CD4-positive, CD25-positive, alpha-beta regulatory T cell (primary cell): ENCODE measurements at regions not wholly inside any gene's neighbourhood (a gene's known extent, or its start where the extent isn't known, plus 50 kb on each side); places are given as distances from the start of the nearest gene placed in this dataset.
"Not testable (repeated sequence)": the region's sequence is repeated elsewhere in the genome, so short reads cannot be mapped to it uniquely, and the experiment has no call there.

Experiments
- ATAC-seq, 2 donors: fragments of 150-1000 bp; cut with Tn5 transposase; one replicate each; pipeline ENCODE4 v1.10.0; 2021; ENCODE audit warnings: low read depth in 2 of 2, moderate number of reproducible peaks in 2 of 2, moderate library complexity in 1 of 2
- DNase-seq, 3 donors: peaks; one replicate each; pipeline versions ENCODE4 v3.0.0 to v3.0.0-alpha.2; 2012 to 2022; ENCODE audit warnings: mixed read lengths in 1 of 3
- H3K27ac ChIP-seq: one replicate; pipeline ENCODE4 v1.7.0; 2013; ENCODE audit warnings: mild to moderate bottlenecking, low read length; ENCODE audit not compliant: insufficient read depth, poor library complexity, severe bottlenecking
- H3K27me3 ChIP-seq: one replicate; pipeline ENCODE4 v1.7.0; 2013; ENCODE audit warnings: low read length; ENCODE audit not compliant: control insufficient read depth, insufficient read depth
- H3K36me3 ChIP-seq: one replicate; pipeline ENCODE4 v1.7.0; 2013; ENCODE audit warnings: mild to moderate bottlenecking, low read length, moderate library complexity; ENCODE audit not compliant: control insufficient read depth, insufficient read depth
- H3K4me1 ChIP-seq: 2 replicates; pipeline ENCODE4 v1.7.0; 2013; ENCODE audit warnings: mild to moderate bottlenecking, low read length; ENCODE audit not compliant: insufficient read depth, control insufficient read depth, poor library complexity, severe bottlenecking
- H3K4me3 ChIP-seq: one replicate; pipeline ENCODE4 v1.7.0; 2013; ENCODE audit warnings: low read depth, mild to moderate bottlenecking, low read length, moderate library complexity
- H3K9me3 ChIP-seq, 2 experiments: 1 replicate in 1 of 2; 2 replicates in 1 of 2; pipeline ENCODE4 v1.7.0; 2013; ENCODE audit warnings: low read length in 2 of 2, mild to moderate bottlenecking in 1 of 2, moderate library complexity in 1 of 2; ENCODE audit not compliant: control insufficient read depth in 2 of 2
- H3K27ac Mint-ChIP-seq, 3 donors: one replicate each; pipeline ENCODE4 v1.8.0; 2020 to 2022; ENCODE audit warnings: mild to moderate bottlenecking in 3 of 3, mixed read lengths in 3 of 3, moderate library complexity in 2 of 3
- H3K27me3 Mint-ChIP-seq: one replicate; pipeline ENCODE4 v1.8.0; 2022; ENCODE audit warnings: mild to moderate bottlenecking, mixed read lengths
- H3K36me3 Mint-ChIP-seq: one replicate; pipeline ENCODE4 v1.8.0; 2020; ENCODE audit warnings: mixed read lengths
- H3K4me1 Mint-ChIP-seq, 4 donors: one replicate each; pipeline ENCODE4 v1.8.0; 2020 to 2022; ENCODE audit warnings: mixed read lengths in 4 of 4, mild to moderate bottlenecking in 1 of 4
- H3K4me3 Mint-ChIP-seq, 4 donors: one replicate each; pipeline ENCODE4 v1.8.0; 2020 to 2022; ENCODE audit warnings: mild to moderate bottlenecking in 4 of 4, mixed read lengths in 4 of 4, moderate library complexity in 3 of 4
- H3K9me3 Mint-ChIP-seq, 7 donors: one replicate each; pipeline ENCODE4 v1.8.0; 2020 to 2022; ENCODE audit warnings: mixed read lengths in 7 of 7, mild to moderate bottlenecking in 3 of 7, moderate library complexity in 2 of 7

DNA sequence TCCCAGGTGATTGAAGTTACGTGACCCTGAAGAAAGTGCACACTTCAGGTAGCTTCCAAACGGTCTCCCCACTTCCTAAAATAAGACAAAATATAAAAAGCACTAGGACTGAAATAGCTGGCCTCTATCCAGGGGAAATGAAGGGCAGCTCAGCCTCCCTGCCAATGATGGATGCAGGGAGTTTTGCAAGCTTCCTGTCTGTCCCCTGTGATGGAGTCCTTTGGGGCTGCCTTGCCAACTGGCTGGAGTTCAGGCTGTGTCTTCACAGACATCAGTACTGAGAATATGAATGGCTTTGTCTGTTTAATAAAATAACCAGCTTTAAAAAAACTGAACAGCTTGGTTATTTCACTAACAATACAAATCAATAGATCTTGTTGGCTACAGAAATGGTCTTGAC, 101.4 kb upstream of the GPR12 start:
- no peak overlapping the region for H3K4me3 ChIP-seq
- ATAC-seq (no peak), DNase-seq (no peak)
- Mint-ChIP-seq H3K36me3 (no peaks in the 10 kb centered on the region), H3K9me3 (peaks cover 0 to 4% (median 0%) of the 10 kb centered on the region in 7 donors), H3K4me3 (no peak overlapping the region), H3K4me1 (no peaks in the 10 kb centered on the region), H3K27me3 (peaks cover 4% of the 10 kb centered on the region), H3K27ac (no peak overlapping the region)
- H3K4me1 ChIP-seq = no peaks in the 10 kb centered on the region
- no peaks in the 10 kb centered on the region for H3K27me3 ChIP-seq
- H3K27ac ChIP-seq = no peak overlapping the region
- H3K36me3 ChIP-seq = no peaks in the 10 kb centered on the region
- no peaks in the 10 kb centered on the region for H3K9me3 ChIP-seq

- Histone ChIP-seq H3K4me1 (no peaks in the 10 kb centered on the region), H3K9me3 (no peaks in the 10 kb centered on the region), H3K27ac (no peak overlapping the region), H3K36me3 (no peaks in the 10 kb centered on the region), H3K4me3 (no peak overlapping the region), H3K27me3 (no peaks in the 10 kb centered on the region)
- Mint-ChIP-seq H3K9me3 (peaks cover 0 to 4% (median 0%) of the 10 kb centered on the region in 7 donors), H3K27ac (no peak overlapping the region), H3K4me1 (no peaks in the 10 kb centered on the region), H3K27me3 (peaks cover 15% of the 10 kb centered on the region), H3K36me3 (no peaks in the 10 kb centered on the region), H3K4me3 (no peak overlapping the region)
- DNase-seq = no peak
- no peak for ATAC-seq
These were observed 95.3 kb upstream of the GPR12 start for GRCh38 chr13:26855921-26856320.

DNA sequence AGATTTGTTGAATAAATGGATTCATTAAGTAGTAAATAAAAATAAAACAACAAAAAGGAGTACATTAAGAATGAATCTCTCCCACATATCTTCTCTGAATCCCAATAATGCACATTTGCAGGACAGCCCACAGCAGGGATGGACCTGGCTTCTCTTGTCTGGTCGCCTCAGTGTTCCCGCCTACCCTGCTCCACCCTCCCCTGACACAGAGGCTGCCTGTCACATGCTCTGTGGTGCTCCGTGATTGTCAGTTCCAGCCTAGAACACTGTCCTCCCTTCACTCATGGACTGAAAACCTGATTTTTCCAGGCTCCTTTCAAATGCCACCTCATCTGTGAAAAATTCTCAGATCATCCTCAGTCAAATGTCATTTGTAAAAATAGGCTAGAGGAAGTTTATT, 94.5 kb upstream of the GPR12 start:
- no peaks in the 10 kb centered on the region for H3K36me3 ChIP-seq
- H3K27ac ChIP-seq = no peak overlapping the region
- Mint-ChIP-seq H3K4me1 (no peaks in the 10 kb centered on the region), H3K4me3 (no peak overlapping the region), H3K27me3 (peaks cover 15% of the 10 kb centered on the region), H3K36me3 (no peaks in the 10 kb centered on the region), H3K27ac (no peak overlapping the region), H3K9me3 (peaks cover 0 to 4% (median 0%) of the 10 kb centered on the region in 7 donors)
- H3K4me3 ChIP-seq = no peak overlapping the region
- H3K27me3 ChIP-seq = no peaks in the 10 kb centered on the region
- DNase-seq (no peak), ATAC-seq (no peak)
- no peaks in the 10 kb centered on the region for H3K4me1 ChIP-seq
- no peaks in the 10 kb centered on the region for H3K9me3 ChIP-seq

DNA sequence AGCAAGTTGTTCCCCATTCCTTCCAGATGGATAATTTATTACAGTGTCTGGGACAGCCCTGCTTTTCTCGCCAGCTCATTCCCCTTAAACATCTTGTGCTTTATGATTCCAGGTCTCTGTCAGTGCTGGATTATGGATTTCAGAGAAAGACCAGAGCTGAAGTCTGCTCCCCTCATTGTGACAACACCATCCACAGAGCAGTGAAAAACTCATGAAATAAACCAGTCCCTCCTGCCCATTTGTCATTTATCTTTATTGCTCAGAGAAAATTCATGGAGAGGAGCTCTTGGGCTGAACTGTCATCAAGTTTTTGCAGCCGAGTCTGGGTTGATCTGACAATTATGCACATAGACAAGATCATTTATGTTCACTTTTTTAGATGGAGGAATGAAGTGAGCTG, 92.7 kb upstream of the GPR12 start:
- Mint-ChIP-seq H3K36me3 (no peaks in the 10 kb centered on the region), H3K4me1 (no peaks in the 10 kb centered on the region), H3K4me3 (no peak overlapping the region), H3K27me3 (peaks cover 21% of the 10 kb centered on the region), H3K27ac (no peak overlapping the region), H3K9me3 (peaks cover 0 to 2% (median 0%) of the 10 kb centered on the region in 7 donors)
- no peak overlapping the region for H3K27ac ChIP-seq
- no peaks in the 10 kb centered on the region for H3K36me3 ChIP-seq
- H3K9me3 ChIP-seq = no peaks in the 10 kb centered on the region
- no peaks in the 10 kb centered on the region for H3K4me1 ChIP-seq
- no peak overlapping the region for H3K4me3 ChIP-seq
- no peak for DNase-seq
- ATAC-seq = no peak
- no peaks in the 10 kb centered on the region for H3K27me3 ChIP-seq

DNA sequence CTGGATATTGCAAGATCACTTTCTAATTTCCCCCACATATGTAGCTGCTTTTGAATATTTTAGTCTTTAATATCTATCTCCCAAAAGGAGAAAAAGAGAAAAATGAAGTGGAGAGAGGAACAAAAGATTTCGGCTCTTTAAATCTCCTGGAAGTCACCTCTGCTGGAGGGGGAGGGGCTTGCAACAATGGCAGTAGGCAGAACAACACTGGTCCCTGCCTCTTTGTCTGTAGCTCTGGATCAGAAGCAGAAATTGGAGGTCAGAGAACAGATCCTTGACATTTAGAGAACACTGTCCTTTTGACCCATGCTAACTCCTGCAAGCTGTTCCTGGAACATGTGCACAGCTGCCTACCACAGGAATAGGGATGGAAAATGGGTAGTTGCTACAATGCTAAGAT, 86.7 kb upstream of the GPR12 start:
- Histone ChIP-seq H3K4me1 (no peaks in the 10 kb centered on the region), H3K27me3 (no peaks in the 10 kb centered on the region), H3K36me3 (no peaks in the 10 kb centered on the region), H3K4me3 (no peak overlapping the region), H3K9me3 (no peaks in the 10 kb centered on the region), H3K27ac (no peak overlapping the region)
- Mint-ChIP-seq H3K36me3 (no peaks in the 10 kb centered on the region), H3K27me3 (peaks cover 6% of the 10 kb centered on the region), H3K4me1 (no peaks in the 10 kb centered on the region), H3K27ac (no peak overlapping the region), H3K4me3 (no peak overlapping the region), H3K9me3 (no peaks in the 10 kb centered on the region)
- no peak for DNase-seq
- ATAC-seq = no peak

- not testable (repeated sequence) for H3K36me3 Mint-ChIP-seq, H3K36me3 ChIP-seq, H3K4me3 ChIP-seq, H3K27me3 ChIP-seq, H3K4me3 Mint-ChIP-seq, DNase-seq, H3K27ac Mint-ChIP-seq, H3K27ac ChIP-seq, H3K4me1 Mint-ChIP-seq, H3K4me1 ChIP-seq, H3K9me3 ChIP-seq, H3K9me3 Mint-ChIP-seq, ATAC-seq
- peaks cover 14% of the 10 kb centered on the region for H3K27me3 Mint-ChIP-seq
These were observed 84.5 kb upstream of the GPR12 start for GRCh38 chr13:26845063-26845462.

DNA sequence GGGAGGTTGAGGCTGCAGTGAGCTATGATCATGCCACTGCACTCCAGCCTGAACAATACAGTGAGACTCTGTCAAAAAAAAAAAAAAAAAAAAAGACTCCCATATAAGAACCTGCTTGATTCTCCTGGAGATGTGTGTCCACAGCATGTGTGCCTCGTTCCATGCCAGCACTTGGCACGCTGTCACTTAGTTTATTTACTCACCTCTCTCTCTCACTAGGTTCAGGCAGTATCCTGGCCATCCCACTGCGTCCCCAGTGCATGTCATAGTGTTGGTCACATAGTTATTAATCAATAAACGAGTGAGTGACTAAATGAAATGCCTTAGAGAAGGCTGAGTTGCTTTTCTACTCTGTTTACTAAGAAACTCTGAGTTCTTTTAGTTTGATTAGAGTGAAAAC, 79.1 kb upstream of the GPR12 start:
- H3K36me3 ChIP-seq = no peaks in the 10 kb centered on the region
- Mint-ChIP-seq H3K4me3 (no peak overlapping the region), H3K9me3 (peaks cover 0 to 2% (median 0%) of the 10 kb centered on the region in 7 donors), H3K4me1 (no peaks in the 10 kb centered on the region), H3K27me3 (peaks cover 12% of the 10 kb centered on the region), H3K27ac (no peak overlapping the region), H3K36me3 (no peaks in the 10 kb centered on the region)
- no peak overlapping the region for H3K27ac ChIP-seq
- no peak for ATAC-seq
- no peaks in the 10 kb centered on the region for H3K4me1 ChIP-seq
- DNase-seq = no peak
- H3K27me3 ChIP-seq = no peaks in the 10 kb centered on the region
- no peaks in the 10 kb centered on the region for H3K9me3 ChIP-seq
- no peak overlapping the region for H3K4me3 ChIP-seq

DNA sequence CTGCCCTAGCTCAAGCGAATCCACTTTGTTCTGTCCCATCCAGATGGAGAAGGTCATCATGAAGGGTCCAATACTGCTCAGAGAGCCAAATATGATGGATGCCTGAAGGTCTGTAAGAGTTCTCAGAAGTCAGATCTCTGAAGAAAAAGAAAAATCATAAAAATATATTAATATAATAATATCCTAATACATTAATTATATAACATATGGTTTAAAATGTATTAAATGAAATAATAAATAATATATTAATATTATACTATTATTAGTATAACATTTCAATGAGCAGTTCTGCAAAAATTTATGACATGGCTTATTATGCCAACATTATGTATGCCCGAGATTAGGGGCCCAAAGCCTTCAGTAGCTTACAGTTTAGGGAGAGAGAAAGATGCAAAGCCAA, 78.2 kb upstream of the GPR12 start:
- Histone ChIP-seq H3K4me3 (no peak overlapping the region), H3K4me1 (no peaks in the 10 kb centered on the region), H3K27ac (no peak overlapping the region), H3K27me3 (no peaks in the 10 kb centered on the region), H3K9me3 (no peaks in the 10 kb centered on the region), H3K36me3 (no peaks in the 10 kb centered on the region)
- H3K27ac Mint-ChIP-seq = no peak overlapping the region
- H3K9me3 Mint-ChIP-seq = peaks cover 0 to 2% (median 0%) of the 10 kb centered on the region in 7 donors
- DNase-seq (no peak), ATAC-seq (no peak)
- H3K4me3 Mint-ChIP-seq = no peak overlapping the region
- H3K27me3 Mint-ChIP-seq = peaks cover 12% of the 10 kb centered on the region
- H3K36me3 Mint-ChIP-seq = no peaks in the 10 kb centered on the region
- no peaks in the 10 kb centered on the region for H3K4me1 Mint-ChIP-seq
